GM21723 (cell line): ENCODE measurements at regions not wholly inside any gene's neighbourhood (a gene's known extent, or its start where the extent isn't known, plus 50 kb on each side); places are given as distances from the start of the nearest gene placed in this dataset.
A peak's percentile ranks its signal among the peaks of the same experiment; 100 is the strongest.

Experiments
- ATAC-seq: cut with Tn5 transposase; IDR thresholded peaks from one replicate; pipeline ENCODE4 v1.9.1; 2021; ENCODE audit warnings: mild to moderate bottlenecking, moderate library complexity; ENCODE audit not compliant: unreplicated experiment

DNA sequence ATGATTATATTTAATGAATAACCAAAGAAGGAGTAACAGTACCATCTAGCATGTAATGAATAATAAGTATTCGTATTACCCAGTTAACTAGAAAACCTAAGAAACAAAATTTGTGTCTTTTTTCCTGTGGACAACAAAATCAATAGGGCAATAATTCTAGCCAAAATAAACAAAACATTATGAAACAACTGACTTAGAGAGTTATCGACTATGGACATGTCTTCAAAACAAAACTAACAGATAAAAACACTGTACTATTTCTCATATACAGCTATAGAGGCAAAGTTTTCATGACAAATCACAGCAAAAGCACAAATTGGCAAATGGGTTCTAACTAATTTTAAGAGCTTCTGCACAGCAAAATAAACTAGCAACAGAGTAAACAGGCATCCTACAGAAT is 224.1 kb downstream of the ALX1 start:
- no peak for ATAC-seq

DNA sequence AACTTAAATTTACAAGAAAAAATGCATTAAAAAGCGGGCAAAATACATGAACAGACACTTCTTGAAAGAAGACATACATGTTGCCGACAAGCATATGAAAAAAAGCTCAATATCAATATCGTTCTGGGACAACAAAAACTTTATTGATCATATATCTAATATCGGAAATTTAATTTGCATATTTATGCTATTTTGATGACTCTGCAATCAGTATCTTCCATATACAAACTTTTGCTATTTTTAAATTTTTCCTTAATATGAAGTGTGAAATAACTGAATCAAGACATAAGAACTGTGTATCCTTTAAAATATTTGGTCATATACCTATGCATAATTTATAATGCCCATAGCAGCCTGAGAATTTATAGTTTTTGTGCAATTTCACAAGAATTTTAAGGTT is 224.6 kb downstream of the ALX1 start:
- ATAC-seq, result no peak

DNA sequence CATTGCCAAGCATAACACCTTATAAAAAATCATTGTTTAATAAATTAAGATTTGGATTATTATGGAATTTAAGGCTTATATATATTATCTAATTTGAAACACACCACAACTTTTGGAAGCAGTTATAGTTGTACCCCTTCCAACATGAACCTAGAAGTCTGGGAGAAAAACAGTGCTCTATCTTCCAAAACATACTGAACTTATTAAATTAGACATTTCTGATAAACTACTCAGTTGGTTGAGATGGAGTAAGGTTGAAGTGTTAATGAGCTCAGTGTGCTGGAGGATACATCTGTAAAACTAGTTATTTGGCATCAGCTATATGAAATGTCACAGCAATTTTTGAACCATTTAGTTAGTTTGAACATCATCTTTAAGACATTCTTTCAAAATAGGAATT is 227.4 kb downstream of the ALX1 start:
- no peak for ATAC-seq

DNA sequence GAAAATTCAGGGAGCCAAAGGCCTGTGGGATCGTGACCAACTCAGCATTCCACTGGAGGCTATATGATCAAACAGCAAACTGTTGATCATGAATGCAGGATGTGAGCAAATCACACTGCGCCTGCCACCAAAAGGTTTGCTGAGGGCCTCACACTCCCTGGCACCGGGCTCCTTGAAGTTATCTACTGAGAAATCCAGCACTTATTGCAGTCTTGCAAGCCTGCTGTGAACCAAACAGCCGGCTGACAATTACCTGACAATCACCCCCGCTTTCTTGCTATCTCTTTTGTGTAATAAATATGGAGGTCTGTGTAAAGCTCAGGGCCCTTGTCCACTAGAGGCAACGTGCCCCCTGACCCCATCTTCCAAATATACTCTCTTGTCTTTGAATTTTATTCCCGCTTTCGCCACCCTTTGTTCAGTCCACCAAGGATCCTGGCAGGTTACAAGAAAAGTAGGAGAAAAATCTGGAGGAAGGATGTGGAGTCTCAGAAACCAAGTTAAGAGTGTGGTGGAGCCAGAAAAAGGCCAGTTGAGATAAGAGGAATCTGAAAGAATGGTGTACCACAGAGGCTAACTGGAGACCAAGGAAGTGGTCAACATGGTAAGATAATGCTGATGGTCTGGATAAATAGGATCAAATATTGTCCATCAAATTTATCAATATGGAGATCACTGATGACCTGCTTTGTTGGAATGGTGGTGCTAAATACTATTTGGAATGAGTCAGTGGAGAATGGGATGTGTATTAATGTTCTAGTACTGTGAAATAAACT is 229.2 kb downstream of the ALX1 start:
- peak; percentile 21 for ATAC-seq

DNA sequence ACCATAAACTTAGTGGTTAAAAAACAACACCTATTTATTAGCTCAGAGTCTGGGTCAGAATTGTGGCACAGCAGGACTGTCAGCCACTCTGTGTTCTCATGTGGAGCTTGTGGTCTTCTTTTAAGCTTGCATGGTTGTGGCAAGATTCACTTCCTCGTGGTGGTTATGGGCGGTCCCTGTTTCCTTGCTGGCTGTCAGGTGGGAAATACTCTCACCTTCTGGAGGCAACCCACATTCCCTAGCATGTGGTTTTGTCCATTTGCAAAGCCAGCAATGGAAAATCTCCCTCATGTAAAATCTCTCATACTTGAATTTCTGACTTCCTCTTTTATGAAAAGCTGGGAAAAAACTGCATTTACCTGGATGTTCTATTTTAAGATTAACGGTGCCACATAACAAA is 229.8 kb downstream of the ALX1 start:
- peak; percentile 94 for ATAC-seq

DNA sequence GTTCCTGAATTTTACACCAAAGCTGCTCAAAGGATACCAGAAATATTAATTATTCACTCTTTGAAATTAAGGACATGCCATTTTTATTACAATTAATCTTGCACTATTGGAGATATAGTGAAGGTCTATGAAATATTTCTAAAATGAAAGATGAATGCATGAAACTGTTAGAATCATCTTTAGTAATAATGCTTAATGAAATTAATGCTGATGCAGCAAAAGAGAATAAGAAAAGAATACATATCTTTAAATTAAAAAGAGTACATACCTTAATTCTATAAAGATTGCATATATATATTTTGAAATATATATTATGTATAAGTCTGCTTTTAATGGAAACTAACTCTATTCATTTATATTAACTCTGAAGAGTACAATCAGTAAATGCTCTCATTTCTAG is 236.0 kb downstream of the ALX1 start:
- ATAC-seq, result no peak

DNA sequence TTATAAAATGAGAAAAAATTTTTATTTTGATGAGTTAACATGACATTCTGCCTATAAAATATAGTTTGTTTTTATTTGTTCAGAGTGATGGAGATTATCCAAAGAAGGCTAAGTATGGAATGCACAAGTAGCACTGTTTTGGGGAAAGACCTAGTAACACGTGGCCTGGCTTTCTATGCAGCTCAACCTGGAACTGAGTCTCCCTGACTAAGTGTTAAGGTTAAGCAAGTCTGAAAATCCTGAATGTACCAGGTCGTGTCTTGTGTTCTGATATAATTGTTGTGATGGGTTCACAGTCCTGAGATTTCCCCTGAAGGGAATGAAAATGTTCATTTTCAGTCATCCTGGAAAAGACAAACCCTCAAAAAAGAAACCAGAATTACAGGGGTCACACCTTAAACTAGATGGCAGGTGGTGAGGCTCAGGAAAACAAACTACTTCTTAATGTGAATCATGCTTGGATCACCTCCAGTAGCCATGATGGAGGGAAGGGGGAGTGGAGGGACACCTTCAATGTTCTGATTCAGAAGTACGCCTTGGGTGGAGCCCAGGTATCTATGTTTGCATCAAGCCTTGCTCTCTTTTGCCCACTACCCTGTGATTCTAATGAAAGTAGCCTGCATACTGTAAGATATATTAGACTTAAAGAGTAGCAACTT is 236.8 kb downstream of the ALX1 start:
- ATAC-seq, result no peak

DNA sequence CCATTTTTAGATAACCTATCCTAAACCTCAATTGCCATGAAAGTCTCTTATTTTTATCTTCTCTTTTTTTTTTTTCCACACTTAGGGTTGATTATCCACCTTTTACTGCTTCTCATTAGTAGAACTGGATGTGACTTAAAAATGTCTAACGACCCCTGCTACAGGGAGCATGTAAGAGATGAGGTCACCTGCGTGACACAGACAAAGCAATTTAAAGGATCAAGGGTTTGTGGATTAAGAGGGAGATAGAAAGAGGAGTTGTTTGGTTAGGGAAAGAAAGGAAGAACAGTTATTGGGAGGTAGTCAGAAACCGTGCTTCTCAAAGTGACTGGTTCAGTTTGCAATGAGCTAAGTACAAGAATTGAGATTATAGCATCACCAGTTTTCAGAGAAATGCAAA is 239.1 kb downstream of the ALX1 start:
- ATAC-seq, result no peak

DNA sequence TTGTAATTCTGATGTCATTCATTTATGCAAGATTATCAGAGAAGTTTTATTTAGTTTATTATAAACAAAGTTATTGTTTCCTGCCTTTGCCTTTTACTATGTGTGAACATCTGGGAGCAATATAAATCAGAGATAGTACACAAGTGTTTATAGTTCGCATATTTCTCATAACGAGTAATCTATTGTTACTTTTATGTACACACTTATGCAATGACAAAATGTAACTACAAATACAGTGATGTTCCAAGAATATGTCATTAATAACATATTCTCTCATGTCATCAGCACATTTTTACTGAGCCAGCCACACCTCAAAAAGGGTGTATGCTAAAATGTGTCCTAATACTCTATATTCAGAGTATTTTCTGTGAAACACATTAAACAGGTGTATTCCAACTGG is 243.2 kb downstream of the ALX1 start:
- no peak for ATAC-seq

DNA sequence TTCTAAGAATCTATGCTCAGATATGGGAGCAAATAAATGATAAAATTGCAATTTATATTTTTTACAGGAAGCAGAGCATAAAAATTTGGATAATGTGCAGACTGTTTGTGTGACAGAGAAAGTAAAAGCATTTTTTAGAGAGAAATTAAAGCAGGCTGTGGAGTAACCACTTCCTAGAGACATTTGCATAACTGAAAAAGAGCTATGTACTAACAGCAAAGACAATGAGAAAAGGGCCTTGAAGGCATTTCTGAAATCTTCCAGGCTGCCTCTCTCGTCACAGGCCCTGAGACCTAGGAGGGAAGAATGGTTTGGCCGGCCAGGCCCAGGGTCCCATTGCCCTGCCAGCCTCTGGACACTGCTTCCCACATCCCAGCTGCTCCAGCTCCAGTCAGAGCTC is 247.2 kb downstream of the ALX1 start:
- ATAC-seq, result peak; percentile 82

DNA sequence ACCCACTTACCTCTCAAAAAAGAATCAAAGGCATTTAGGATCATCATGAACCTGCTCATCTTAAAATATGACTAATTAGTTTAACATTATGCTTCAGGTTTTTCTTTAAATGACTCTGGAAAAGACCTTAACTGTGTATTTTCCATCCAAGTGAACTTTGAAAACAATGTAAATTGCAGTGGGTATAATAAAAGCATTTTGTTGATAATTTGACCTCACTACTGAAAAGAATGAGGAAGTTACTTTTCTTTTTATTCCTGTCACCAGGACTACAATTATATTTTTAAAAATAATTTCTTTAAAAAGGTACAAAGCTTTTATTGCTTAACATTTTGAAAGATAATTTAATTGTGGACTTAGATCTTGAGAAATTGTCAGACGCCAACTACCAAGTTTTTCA is 249.9 kb downstream of the ALX1 start:
- ATAC-seq, result no peak

DNA sequence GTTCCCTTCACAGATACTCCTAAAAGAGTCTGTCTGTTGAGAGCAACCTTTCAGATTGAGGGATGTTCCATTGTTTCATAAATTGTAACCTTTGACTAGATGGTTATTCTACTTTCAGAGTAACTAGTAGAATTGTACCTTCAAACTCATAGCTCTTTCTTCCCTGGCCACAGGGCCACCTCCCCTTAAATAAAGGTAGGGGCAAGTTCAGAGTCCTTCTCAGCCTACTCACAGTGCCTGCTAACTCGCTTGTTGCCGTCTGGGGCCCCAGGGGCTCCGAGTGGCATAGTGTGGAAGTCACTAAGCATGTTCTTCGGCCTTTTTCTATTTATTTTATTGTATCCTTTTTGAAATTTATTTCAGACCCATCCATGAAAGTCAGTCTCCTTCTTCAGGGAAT is 250.4 kb downstream of the ALX1 start:
- no peak for ATAC-seq

DNA sequence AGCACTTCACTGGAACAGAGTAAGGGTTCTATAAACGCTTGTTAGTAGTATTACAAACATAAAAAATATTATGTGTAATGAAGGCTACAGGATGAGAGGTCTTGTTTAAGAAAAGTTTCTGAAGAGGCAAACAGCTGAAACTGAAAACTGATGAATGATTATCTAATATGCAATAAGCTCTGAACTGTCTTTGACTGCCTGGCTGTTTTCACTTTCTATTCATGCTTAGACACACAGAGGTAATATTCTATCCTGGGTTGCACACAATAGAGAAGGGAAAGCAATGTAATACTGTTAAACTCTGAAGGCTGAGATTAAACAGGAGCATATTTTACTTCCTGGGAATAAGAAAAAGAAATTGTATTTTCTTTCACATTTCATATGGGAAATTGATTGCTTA is 251.3 kb downstream of the ALX1 start:
- ATAC-seq, result peak; percentile 92

DNA sequence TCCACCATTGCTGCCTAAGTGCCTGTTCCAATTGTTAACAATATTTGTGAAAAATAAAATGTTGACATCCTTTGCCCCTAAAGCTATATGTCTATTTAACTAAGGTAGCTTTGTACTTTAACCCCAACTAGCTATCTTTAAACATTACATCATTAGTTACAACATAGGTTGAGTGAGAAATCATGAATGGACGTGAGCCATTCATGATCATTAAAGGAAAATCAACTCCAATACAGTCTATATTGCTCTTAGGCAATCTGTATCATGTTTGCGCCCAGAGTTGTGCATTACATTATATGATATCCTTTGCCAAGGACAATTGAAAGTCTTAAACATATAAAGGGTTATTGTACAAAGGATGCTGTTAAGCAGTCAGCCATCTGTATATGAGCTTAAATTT is 269.6 kb downstream of the ALX1 start:
- ATAC-seq, result no peak

DNA sequence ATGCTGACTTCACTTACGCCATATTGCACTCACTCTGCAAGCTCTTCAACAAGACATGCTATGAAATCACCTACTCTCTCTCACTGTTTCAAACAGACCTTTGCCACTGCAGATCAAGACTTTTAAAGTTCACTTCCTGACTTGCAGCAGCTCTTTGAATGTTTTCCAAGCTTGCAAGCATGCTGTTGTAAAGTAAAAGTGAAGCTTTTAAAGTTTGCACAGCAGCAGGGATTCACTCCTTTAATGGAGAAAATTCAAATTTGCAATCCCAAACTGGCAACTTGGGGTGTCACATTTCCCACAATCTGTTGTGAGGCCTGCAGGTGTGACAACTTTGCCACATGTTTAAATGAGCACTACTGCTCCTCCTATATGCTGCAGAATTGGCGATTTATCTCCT is 270.9 kb downstream of the ALX1 start:
- no peak for ATAC-seq

DNA sequence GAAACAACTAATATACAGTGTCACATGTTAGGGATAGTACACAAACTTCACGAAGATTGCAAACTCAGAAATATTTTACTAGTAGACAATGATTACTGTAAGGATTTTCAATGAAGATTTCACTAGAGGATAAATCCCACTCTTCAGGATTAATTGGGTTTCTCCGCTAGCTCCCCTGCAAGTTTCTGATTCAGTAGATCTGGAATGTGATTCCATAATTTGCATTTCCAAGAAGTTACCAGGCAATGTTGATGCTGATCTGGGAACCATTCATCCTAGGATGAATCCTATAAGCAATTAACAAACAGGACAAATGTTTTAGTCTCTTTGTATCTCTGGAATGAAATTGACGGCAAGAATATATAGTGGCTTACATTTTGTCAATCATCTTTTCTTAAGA is 272.4 kb downstream of the ALX1 start:
- no peak for ATAC-seq

DNA sequence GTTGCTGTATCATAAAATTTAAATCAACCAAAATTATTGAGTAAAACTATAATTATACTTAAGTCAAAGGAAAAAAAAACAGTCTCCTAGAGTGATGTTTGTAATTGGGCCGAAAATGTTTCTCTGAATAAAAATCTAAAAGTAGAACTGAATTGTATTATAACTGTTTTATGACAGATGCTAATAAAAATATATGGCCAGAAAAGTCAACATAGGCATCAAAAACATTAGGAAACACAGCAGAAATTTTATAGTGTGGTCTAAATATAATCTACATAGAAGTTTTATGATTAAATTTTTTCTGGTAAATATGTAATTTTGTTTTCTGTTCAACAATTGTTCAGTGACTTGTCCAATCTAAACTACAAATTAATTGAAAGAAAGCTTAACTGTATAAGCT is 277.8 kb downstream of the ALX1 start:
- no peak for ATAC-seq

DNA sequence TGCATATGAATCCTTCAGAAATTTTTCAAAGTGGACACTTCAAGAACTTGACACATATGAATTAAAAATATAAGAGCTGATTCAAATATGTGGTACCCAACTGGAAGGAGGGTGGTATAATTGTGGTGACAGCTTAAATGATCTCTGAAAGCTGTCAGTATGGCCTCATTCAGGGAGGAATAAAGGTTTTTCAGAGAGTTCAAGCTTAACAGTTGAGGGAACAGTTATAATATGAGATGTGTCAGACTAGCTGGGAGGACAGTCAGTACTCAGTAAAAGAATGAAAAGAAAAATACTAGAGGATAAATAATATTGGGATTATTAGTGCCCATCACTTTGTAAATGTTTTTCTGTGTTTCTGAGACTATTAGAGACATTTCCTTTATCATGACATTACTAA is 277.5 kb downstream of the RASSF9 start:
- no peak for ATAC-seq

DNA sequence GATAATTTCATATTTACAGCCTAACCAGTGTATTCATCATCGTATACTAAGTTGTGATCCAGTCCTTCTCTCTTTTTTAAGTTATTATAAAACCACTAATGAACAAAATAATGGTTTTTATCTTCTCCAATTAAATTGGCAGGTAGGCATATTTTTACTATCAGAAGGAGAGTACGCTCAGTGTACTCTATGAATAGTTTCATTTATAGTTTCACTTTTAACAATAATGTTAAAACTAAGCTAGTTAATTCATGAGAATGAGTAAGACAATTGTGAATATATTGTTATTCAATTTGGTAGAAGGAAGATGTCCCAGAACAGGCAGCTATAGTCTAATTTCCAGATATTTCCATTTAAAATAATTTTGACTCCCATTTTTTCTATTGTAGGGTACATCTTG is 277.1 kb downstream of the RASSF9 start:
- ATAC-seq, result no peak

DNA sequence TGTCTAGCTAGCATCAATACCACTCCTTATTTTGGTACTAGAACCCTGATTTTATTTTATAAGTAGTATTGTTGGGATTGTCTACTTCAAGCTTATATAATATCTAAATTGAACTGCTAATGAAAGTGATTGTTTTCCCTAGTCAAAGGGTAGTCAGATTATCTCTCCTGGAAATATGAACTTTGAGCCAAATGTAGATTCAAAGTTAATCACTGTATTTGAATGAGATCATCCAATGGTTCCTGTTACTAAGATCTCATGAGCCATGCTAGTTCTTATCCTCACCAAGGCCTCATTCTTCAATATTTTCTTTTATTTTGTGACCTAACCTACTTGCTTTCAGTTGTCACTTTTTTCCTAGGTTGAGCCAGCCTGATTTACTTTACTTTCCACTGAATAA is 276.7 kb downstream of the RASSF9 start:
- no peak for ATAC-seq

DNA sequence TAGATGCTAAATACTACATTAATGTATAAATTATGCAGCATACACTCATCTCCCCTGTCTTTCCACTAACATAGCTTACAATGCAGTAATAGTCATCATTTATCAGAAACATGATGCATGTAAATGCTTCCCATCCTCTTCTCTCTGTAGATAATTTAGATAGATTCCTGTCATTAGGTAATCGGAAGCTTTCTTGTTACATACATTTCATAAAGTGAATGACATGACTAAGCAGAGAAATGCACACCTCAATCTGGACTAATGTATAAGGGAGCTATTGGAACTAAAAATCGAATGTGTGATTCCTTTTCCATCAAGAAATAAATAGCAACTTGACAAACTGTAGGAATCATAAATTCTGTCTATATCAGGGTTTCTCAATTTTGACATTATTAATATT is 273.4 kb downstream of the RASSF9 start:
- ATAC-seq, result no peak

DNA sequence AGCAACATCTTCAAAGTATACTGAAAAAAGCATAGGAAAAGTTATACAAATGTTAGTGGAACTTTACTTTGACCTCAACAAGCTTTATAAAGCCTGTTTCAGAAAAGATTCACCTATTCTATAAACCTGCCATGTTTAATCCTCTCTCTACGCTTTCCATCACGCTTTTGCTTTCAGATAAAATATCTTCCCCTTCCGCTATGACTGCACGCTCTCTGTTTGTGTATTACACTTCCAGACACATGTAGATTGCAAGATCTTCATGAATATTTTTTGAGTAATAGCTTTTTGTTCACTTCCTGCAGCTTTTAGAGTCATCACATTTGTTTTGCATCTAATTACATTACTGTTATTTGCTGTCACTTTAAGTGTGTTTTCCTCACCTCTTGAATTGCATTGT is 271.4 kb downstream of the RASSF9 start:
- no peak for ATAC-seq
